Fibroblast of skin of back (primary cell): ENCODE measurements at regions not wholly inside any gene's neighbourhood (a gene's known extent, or its start where the extent isn't known, plus 50 kb on each side); places are given as distances from the start of the nearest gene placed in this dataset.

Source experiments
- DNase-seq: peaks from one replicate; pipeline ENCODE4 v3.0.0-alpha.2; 2013

DNA sequence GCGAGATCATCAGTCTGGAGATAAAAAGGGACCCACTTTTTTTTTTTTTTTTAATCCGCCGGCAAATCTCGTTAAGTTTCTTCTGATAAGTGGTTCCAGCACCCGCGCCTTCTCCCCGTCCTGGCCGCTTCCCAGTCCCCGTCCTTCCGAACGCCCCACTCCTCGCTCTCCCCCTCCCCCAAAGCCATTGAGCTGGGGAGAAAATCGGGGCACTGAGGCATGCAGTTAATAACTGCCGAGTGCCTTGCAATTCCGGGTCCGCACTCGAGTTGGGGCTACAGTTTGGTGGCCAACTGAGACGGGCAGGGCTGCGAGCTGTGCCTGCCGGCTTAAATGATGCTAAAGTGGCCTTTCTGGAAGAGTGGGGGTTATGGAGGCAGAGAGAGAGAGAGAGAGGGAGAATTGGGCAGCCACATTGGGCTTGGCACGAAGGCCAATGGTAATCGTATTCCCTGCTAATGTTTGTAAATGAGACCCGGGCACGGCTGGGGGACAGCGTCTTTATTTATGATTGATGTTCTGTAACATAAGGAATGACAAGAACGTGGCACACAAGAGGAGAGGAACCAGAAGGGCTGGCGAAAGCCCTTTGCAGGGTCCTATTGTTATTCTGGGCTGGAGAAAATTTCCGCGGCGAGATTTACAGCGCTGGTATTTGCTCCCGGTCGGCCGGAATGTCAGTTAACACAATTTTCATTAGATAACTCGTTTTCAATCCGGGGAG, 115.4 kb upstream of the MYL2 start:
- no peak for DNase-seq

DNA sequence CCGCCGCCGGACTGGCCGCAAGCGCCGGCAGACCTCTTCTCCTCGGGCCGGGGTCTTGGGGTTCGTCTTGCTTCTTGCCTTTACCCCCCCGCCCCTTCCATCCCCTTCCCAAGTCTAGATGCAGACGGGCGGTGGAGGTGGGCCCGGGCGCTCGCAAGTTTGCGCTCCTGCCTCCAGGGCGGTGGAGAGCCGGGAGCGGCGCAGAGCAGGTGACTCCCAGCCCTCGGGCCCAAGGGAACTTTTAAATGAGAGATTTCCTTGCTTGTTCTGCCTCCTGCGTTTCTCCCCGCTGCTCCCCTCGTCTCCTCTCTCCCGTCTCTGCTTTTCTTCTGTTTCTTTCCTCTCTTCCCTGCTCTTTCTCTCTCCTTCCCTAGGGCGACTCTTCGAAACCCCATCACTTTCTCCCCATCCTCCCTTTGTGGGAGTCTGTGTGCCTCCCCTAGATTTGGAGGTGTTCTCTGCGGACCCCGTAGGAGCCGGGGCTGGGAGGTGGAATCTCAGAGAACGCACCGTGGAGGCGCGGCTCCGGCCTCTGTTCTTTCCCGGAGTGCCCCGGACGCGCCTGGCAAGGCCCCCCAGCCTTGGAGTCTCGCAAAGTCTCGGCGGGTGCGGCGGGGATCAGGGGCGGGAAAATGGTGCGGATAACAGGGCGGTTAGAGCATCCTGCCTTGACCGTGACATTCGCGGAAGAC, 114.7 kb upstream of the MYL2 start:
- no peak for DNase-seq

DNA sequence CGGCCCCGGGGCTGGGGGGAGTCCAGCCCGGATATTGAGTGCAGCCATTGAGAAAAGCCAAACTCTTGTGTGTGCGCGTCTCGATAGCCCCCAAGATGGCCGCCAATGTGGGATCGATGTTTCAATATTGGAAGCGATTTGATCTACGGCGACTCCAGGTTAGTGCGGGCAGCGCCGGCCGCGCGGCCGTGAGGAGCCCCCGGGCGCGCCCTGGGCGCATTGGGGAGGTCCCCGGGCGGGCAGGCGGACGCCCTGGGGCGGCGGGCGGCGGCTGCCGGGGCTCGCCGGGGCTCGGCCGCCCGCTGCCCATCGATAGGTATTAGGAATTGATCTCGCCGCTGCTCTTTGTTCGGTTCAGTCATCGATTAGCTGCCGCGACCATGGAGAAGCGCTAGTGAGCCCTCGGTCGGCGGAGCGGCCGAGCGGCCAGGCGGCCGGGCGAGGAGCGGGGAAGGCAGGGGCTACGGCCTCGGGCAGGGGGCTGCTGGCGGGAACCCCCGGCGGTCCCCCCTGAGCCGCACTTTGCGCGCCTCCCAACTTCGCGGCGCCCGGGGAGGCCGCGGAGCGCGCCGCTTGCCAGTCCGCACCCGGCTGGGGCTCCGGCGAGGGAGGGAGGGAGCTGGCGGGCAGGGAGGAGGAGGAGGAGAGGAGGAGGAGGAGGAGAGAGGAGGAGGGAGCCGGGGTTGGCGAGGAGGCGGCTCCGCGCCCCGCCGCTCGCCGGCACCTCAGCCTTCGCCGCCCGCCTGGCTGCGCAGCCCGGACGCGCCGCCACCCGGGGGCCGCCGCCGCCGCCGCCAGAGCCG, 113.9 kb upstream of the MYL2 start, which contains the start of gene CUX2:
Gene CUX2 (plus strand): TSS at position 83 of the 803 bp plus-strand sequence.
- no peak for DNase-seq

DNA sequence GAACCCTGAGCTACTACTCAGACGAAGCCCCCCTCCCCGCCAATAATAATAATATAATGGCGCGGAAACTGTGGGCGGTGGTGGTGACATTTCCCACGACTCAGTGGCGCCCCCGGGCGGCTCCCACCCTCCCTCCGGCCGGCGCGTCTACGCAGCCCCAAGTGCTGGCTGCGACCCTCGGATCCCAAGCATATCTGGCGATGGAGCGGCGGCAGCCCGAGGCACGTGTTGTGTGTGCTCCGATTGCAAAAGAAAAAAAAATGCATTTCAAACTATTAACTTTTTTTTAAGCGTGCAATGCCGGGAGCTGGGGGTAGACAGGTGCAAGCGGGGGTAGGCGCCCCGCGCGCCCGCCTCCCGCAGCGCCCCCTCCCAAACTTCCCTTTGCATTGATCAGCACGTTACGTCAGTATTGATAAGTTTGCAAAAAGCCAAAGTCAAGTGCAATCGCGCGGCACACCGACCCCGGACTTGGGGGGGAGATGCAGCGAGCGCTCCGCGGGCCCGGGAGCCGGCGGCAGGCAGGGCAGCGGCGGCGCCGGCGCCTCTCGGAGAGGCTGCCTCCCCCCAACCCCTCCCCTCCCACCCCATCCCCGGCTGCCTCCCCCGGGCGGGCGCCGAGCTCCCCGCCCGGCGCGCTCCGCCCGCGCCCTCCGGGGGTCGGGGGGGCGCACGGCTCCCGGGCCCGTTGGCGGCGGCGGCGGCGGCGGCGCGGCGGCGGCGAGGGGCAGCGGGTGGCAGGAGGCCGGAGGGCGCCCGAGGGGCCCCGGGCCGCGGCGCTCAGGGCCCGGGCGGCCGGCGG, 113.1 kb upstream of the MYL2 start:
- DNase-seq, result no peak

DNA sequence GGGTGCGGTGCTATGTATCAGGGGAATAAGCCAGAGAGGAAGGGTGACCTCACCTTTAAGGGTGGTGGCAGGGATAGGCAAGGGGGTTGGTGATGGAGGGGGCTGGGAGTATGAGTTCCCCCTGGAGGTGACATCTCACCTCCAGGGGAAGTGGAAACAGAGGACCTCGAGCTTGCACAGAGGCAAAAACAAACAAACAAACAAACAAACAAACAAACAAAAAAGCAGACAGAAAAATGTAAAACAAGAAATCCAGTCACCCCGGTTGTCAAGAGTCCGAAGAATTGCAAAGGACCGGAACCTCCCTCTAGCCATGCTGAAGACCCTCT, 112.2 kb upstream of the MYL2 start:
- no peak for DNase-seq

DNA sequence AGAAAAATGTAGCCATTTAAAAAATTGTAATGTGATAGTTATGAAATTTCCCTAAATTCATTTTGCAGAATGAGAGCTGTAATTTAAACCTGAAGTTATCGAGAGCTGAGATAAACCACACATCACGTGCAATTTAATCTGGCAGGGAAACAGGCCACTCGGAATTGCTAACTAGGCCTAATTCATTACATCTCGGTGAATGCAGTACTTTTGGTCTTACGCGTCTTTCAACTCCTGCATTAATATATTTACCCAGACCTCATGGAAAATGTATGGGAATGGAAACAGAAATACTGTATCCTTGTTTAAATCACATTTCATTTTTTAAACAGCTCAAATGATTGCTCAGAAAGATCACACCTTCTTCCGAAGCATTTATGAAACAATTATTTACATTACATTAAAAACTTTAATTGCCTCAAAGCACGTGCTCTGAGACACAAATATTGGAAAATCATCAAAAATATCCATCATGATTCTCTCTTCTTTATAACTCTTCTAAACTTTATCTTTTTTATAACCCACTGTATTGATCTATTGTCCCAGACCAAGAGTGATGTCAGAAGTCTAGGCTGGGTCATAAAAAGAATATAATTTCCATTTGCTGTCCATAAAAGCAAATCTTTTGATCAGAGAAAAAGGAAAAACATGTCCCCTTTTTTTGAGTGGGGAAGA, 111.7 kb upstream of the MYL2 start:
- no peak for DNase-seq

DNA sequence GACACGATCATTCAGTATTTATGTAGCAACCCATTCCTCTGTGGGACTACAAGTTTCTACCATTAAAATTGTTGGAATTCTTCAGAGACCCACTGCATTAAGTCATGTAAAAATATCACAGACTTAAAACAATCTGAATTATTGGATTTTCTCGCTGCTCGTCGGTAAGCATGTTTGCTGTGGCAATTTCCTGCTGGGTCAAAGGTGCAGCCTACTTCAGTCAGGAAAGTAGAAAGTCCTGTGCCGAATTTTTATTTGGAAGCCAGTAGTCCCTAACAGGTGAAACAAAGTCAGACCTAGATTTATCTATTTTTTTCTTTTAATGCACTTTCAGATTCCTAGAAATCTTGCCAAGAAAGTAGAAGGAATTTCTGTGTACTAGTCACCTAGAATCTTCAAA, 110.4 kb upstream of the MYL2 start:
- no peak for DNase-seq

DNA sequence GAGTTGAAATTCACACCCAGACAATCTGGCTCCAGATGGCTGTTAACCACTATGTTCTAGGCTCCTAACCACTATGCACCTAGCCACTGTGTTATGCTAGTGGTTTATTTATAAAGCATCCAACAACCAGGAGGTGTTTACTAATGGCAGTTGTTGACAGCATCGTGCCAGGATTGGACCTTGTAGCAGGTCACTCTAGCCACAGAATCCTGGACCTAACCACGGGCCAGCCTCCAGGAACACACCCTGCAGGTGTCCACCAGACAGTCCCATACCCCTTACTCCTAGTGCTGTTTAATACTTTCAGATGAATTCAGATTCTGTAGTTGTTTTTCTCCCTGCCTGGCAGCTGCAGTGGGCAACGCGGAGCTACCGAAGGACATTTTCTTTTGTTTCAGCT, 109.4 kb upstream of the MYL2 start:
- DNase-seq, result no peak

DNA sequence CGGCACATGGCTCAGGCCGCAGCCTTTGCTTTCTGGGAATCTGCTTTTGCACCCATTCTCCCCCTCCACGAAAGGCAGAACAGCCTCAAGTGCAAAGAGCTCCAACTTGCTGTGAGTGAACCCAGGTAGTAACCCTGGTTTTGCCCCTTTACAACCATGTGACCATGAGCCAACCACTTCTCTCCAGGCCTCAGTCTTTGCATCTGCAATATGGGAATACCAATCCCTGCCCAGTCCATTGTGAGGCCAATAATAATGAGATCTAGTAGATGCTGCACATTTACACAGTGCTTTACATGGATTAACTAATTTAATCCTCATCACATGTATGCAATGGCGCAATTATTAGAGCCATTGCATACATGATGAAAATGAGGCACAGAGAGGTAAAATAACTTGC, 108.9 kb upstream of the MYL2 start:
- DNase-seq, result no peak

DNA sequence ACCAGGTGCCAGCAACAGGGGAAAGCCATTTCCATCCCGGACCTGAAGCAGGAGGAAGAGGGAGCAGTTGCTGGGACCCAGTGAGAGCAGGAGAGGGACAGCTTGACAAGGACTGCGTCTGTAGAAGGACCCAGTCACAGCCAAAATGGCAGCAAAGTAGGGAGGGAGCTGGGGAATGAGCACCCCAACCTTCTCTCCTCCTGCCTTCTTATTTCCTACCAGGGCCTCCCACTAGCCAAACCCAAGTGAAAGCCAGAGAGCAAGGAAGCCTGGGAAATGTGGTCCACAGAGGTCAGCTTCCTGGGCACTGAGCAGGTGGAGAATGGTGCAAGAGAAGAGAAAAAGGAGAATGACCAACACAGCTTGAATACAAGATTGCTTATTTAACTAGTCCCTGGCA, 108.5 kb upstream of the MYL2 start:
- no peak for DNase-seq

DNA sequence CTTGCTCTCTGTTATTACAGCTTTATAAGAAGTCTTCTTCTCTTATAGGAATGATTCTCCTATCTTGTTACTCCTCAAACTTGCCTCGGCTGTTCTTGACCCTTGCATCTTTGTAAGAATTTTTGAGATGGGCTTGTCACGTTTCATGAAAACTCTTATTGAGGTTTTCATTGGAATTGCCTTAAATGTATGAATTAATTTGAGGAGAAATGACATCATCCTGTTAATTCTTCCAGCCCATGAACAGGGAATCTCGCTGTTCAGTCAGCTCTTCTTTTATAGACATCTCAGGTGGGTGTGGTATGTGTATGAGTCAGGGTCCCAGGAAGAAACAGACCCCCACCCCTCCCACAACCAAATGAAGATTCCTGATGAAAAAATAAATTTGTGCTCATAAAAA, 107.1 kb upstream of the MYL2 start:
- DNase-seq, result no peak

DNA sequence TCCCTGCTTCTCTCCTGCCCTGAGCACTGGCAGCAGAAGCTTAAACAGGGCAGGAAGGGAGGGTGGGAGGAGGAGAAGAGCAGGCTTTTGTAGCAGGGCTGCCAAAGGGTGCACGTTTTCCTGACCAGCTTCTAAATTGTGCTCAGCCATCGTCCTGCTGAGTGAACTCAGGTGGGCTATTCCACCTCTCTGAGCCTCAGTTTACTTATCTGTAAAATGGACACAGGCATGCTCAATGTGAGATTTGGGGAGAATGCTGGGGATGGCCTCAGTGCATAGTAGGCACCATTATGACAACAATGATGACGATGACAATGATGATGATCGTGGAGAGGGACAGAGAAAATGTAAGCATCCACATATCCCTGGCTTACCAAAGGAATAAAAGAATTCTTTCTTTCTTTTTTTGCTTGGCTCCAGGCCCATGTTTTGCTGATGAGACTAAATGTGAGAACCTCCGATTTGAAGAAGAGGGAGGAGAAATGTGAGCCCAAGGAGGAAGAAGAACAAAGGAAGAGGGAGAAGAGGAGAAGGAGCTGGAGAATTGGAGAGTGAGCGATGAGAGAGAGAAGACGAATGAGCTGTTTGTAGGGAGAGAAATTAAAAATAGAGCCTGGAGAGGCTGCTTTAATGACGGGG, 105.5 kb upstream of the MYL2 start:
- no peak for DNase-seq

DNA sequence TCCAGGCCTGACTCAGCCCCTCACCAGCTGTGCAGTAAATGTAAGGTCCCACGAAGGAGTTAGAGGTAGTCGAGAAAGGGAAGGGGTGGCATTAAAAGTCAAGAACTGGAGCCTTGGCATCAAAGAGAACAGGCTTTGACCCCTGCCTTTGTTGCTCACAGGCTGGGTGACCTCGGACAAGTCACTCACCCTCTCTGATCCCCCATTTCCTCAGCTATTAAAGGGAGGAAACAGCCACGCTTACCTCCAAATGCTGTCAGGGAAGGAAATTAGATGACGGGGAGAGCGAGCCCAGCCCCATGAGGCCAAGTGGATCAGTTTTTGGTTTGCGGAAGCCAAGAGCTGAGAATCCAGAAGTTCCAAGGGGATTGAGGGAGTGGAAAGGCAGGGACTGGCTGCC, 104.9 kb upstream of the MYL2 start:
- no peak for DNase-seq

DNA sequence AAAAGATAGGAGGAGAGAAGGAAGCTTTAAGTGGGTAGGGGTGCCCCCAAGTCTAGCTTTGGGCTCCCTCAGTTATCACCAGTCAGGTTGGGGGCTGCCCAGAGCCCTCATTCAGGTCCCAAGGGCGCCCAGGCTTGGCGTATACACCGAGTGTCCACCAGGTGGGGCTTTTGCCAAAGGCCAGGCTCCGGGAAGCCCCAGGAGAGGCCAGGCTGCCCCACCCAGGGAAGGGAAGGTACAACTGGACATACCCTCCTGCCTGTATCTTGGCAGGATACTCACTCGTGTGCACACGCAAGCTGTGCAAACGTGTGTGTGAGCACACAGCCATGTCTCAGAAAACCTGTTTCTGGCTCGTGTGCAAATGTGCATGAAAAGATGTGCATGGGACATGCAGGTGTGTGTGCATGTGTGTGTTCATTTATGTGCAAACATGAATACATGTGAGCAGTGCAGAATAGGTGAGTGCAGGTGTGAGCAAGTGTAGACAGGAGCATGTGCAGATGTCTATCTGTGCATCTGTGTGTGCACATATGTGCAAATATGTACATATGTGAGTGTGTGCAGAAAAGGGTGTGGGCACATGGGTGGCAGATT, 103.9 kb upstream of the MYL2 start:
- DNase-seq, result peak; percentile 18

DNA sequence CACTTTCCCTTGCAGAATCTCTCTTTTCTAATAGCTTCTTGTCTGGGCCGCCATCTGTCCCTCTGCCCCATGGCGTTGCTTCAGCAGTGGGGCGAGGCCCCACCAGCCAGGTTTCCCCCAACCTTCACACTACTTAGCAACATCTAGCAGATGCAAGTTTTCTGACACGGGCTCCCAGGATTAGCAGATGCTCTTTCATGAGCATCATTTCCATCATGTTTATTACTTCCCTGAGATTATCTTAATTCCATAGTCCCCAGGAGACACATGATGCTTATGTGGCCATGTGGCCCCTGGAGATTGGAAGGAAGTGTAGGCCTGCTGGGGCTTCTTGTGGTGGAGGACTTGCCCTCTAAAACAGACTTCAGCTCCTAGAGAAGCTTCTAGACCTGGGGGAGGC, 102.0 kb upstream of the MYL2 start:
- DNase-seq, result no peak

DNA sequence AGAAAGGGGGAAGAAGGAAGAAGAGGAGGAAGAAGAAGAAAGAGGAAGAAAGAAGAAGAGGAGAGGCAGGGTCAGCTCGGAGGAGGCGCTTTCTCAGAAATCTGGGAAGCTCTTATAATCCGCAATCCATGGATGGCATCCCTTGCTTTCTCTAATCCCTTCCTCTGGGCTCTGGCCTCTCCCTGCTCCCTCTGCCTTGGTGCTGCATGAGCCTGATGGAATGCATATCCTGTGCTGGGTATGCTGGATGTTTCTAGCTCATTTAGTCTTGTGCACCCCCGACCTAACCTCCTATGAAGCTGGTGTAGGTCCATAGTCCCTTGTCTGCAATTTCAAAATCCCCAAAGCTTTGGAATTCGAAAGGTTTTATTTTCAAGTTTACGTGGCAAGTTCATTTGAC, 94.2 kb upstream of the MYL2 start:
- no peak for DNase-seq

DNA sequence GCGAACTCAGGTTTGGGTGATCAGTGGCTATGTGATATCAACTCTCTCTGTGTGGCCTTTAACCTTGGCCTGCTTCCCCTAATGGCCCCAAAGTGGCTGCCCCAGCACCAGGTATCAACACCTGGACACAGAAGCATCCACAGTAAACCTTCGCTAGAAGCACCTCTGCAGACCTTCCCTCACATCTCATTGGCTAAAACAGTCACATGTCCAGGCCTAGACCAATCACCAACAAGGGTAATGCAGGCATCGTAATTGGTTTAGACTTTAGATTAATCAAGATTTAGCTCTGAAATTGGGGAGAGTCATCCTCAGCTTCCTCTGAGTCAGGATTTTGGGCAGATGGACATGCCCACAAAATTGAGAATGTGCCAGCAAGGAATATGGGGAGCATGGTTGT, 92.5 kb upstream of the MYL2 start:
- no peak for DNase-seq

DNA sequence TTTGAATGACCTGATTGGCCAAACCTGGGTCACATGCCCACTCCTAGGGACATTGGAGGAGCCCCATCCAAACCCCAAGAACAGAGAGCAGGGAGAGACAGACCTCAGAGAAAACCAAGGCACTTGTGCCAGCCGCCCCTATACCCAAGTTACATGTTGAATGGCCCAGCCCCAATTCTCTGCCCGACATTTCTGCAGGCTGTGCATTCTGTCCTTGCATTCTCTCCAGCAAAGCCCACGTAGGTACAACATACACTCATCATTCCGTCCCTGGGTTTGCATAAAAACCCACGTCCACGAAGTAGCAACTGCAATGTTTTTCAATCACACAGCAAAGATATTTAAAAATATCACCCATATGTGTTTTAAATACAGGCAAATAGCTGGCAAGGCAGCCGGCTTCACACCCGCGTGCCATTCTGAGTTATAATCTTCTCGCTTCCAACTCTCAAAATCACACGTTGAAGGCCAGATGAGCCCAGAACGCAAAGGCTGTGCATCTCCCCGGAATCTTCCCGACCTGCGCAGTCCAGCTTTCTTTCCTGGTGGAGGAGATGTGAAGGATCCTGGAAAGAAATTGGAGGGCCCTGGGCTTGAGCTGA, 91.7 kb upstream of the MYL2 start:
- no peak for DNase-seq

DNA sequence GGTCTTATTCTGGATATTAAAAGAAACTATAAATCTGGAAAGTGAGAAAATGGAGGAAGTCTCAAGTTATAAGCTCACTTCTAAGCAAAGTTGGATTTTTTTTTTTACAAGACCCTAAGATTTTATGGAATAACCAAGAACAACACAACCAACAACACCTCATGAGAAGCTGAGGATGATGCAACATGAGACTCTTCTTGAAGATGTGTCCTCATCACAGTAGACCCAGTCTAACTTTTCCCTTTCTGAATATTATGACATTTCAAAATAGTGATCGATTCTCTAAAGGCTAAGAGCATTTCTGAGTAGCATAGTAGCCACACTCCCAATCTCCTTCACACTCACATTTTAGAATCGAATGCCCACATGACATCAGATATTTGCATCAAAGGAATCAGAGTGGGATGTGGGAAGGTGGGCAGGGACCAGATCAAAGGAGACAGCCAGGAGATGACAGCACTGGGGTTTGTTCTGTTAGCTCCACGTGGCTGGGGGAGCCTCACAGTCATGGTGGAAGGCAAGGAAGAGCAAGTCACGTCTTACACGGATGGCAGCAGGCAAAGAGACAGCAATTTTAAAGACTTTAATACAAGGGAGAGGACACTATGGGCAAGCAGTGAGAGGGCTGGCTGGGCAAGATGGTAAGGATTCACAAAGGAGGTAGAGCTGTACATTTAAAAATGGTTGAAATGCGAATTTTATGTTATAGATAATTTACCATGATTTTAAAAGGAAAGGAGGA, 90.7 kb upstream of the MYL2 start:
- DNase-seq, result no peak

DNA sequence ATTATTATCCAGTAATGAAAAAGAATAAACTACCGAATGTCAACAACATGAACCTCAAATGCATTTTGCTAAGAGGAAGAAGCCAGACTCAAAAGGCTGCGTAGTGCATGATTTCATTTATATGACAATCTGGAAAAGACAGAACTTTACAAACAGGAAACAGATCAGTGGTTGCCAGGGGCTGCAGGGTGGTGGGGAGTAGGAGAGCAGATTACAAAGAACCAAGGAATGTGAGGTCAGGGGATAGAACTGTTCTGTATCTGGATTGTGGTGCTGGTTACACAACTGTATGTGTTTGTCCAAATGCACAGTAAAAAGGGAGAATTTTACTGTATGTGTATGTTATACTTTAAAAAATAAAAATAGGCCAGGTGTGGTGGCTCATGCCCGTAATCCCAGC, 89.7 kb upstream of the MYL2 start:
- DNase-seq, result no peak
